Globus pallidus (tissue), 1 donor: ENCODE measurements at regions not wholly inside any gene's neighbourhood (a gene's known extent, or its start where the extent isn't known, plus 50 kb on each side); places are given as distances from the start of the nearest gene placed in this dataset.

Source experiments
- DNase-seq: peaks from one replicate; pipeline ENCODE4 v3.0.0-alpha.2; 2015; ENCODE audit warnings: low spot score

DNA sequence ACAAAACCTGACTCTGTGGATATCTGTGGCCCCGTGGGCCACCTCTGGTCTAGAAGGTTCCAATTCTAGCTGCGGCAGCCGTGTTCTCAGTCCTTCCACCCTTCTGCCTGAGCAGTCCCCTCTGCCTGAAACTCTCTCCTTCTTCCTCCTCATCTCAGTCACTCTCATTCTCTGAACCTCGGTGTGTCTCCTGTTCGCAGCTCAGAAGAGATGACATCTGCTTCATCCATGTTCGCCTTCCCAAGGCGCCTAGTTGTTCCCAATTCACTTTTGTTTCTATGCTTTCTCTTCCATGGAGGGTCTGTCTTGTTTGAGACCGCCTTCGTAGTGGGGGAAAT is 95.5 kb downstream of the CEBPB start:
- DNase-seq, result no peak

DNA sequence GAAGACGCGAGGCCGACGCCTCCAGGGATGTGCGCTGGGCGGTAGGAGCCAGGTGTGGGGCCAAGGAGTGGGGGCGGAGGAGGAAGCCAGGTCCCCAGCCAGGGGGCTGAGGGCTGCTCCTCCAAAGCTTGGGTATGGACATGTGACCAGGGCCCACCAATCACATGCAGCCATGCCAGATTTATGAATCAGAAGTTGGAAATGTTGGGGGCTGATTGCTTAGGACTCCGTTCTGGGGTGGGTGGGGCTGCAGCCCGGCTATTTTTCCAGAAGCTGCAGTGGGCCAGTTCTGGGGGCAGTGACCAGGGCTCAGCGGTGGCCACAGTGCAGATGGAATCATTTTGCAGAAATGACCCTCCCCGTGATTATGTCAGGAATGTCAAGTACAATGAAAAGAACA is 96.0 kb downstream of the CEBPB start:
- no peak for DNase-seq

DNA sequence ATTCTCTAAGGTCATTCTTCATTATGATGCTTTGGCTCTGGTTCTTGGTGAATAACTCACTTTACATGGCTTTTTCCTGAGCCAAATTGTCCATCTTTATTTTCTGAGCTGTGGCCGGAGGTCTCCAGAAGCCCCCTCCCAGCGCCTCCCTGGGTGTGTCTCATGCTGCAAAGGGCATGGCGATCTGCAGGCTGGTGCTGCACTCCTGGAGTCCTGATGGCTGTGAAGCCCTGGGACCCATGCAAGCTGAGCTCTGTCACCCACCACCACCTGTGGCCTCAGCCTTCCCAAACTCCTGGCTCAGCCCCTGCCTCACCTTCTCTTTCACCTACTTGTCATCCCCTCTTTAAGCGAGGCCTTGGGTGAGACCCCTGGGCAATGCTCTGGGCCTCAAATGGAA is 96.9 kb downstream of the CEBPB start:
- DNase-seq, result no peak

DNA sequence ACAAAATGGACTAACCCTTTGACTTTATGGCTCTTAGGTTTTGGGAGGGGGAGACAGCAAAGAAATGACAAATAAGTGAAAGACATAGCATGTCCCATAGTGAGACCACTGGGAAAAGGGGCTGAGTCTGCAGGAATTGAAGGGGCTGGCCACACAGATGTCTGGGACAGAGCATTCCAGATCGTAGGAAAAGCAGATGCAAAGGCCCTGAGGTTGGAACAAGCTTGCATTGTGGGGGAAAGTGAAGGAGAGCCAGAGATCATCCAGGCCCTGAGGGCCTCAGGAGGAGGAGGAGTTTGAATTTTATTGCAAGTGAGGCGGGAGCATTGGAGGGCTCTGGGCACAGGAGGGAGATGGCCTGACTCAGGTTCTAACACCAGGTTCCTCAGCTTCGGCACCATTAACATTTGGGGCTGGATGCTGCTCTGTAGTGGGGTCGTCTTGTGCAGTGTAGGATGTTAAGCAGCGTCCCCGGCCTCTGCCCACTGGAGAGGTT is 97.5 kb downstream of the CEBPB start:
- DNase-seq, result no peak

DNA sequence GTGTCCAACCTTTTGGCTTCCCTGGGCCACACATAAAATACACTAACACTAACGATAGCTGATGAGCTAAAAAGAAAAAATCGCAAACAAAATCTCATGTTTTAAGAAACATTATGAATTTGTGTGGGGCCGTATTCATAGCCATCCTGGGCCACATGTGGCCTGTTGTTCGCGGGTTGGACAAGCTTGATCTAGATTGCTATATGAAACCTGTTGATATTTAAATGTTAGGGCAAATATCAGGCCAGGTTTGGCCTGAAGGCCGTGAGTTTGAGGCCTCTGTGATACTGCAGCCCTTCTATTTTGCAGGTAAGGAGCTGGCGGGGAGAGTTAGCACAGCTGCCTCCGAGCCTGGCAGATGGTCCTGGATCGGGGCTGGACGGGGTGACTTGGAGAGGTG is 99.0 kb downstream of the CEBPB start:
- DNase-seq, result no peak

DNA sequence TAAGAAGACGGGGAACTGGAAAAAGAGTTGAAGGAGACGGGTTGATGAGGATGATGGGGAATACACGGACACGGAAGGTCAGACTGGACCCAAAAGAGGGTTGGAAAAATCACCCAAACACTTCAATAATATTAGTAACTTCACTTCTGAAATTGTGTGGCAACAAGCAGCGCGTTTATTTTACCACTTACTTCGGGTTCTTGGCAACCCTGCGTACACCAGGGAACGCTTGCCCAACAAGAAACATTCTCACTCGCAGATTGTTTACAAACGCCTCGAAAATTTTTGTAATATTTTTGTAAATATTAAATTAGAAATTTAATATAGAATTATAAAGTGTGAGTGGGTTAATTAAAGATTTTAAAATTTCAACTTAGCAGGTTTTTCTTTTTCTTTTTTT is 99.5 kb downstream of the CEBPB start:
- DNase-seq, result no peak

DNA sequence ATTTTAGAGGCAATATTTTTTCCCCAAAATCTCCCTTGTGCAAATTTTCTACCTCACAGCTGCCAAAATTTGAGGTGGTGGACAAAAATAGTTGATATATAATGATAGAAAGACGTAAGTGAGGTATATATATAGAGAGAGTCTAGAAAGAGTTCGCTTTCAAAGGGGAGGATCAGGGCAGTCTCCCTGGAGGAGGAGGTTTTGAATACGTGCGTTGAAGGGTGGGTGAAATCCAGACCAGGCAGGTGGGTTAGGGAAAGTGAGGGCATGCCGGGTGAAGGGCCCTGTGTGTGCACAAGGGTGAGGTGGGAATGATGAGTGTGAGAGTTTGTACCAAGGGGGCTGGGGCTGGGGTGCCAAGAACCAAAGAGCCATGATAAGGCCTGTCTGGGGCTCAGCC is 100.2 kb downstream of the CEBPB start:
- no peak for DNase-seq

DNA sequence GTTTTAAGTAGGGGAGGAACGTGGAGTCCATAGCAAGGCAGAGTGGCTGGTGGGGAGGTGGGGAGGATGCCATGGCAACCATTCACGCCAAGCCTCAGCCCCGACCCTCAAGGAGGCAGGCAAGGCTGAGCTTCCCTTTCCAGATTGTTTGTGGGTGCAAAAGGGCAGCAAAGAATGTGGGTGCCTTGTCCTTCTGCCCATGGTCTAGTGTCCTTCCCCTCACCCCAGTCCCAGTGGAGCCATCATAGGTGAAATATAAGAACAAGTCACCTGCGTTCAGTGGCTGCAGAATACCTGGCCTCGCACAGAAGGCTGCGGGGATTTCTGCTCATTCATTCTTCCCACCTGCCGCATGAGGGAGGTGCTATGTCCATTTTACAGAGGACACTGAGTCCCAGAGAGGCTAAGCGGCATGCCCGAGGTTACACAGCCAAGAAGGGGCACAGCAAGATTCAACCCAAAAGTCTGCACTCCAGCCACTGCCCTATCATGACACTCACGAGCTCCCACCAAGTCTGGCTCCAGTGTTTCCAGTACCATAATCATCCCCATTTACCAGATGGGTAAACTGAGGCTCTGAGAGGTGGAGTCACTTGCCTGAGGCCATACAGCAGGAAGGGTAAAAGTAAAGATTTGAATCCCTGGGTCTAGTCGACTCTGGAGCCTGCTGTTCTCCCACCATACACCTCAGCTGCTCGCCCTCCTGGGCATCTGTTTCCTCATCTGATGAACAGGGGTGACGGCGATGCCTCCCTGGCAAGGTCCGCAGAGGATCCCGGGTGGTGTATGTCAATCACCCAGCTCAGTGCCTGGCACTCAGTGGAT is 100.8 kb downstream of the CEBPB start:
- DNase-seq, result no peak

DNA sequence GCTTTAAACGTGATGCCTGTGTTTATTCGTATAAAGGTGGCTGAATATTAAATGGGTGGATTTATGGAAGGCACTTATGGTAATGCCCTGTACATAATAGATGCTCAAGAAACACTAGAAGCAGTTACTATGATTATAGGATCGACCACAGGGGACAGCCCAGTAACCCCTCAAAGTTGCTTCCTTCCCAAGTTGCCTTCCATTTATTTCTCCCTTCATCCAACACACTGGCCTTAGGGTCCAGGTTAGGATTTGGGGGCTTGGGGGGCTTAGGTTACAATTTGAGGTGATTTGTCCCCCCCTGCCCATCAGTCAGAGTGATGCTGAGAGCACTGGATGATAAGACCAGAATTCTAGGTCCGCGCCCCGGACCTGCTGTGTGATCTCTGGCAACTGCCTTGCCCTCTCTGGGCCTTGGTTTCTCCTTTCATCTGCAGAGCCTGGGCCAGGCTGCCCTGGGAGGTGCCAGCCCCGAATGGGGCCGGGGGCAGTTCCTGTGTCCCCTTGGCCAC is 101.5 kb downstream of the CEBPB start:
- DNase-seq, result no peak

DNA sequence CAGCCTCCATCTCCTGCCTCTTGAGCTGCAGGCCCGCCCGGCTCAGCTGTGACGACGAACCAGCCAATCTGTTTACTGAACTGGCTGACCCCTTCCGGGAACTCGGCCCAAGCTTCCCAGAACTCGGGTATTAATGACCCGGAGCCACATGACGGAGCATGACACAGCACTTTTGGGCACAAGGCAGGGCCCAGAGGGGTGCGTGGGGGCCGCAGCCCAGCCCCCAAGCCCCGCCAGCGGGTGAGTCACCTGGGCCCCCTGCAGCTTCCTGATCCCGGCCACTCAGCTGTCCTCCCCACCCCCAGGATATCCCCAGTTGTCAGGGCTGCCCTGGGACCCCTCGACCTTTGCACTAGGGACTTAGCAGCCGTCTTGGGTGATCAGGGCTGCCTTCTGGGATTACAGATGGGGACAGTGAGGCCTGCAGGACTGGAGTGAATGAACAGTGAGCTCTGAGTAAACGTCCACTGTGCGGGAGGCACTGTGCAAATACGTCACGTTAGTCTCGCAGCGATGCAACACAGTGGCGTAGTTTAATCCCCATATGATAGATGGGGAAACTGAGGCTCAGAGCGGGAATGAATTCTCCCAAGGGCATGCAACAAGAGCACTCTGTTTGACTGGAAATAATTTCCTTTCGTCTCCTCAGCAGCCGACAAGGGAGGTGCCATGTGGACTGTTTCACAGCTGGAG is 102.1 kb downstream of the CEBPB start:
- DNase-seq, result peak; percentile 61

DNA sequence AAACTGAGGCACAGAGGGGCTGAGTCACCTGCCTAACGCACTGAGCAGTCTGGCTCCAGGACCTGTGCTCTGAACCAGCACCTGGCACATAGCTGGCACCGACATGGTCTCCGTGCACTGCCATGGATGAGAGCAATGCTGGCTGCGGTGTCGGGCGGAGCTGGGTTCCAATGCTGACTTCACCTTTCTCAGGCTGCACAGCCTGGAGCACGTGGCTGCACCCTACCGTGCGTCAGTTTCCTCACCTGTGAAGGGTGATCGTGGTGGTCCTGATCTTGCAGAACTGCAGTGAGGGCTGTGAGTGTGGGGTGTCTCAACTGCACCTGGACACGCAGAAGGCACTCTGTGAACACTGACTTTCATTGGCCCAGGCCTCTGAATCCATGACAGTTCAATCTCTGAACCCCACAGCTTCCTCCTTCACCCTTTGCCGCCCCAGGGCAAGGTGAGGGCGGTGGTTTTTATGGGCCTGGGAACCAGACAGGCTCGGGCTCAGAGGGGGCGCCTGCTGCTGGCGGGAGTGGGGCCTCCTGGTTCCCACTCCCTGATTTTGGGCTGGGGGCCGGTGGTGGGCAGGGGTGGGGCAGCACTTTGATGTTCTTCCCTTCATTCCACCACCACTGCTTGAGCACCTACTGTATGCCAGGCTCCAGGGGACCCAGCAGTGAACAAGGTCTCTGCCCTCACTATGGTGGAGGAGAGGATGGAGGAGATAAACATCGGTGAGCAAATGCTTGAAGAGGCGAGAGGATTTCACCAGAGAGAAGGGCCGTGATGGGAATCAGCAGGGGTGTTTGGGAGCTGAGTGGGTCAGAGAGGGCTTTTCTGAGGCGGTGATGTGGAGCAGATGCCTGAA is 102.9 kb downstream of the CEBPB start:
- DNase-seq, result no peak

DNA sequence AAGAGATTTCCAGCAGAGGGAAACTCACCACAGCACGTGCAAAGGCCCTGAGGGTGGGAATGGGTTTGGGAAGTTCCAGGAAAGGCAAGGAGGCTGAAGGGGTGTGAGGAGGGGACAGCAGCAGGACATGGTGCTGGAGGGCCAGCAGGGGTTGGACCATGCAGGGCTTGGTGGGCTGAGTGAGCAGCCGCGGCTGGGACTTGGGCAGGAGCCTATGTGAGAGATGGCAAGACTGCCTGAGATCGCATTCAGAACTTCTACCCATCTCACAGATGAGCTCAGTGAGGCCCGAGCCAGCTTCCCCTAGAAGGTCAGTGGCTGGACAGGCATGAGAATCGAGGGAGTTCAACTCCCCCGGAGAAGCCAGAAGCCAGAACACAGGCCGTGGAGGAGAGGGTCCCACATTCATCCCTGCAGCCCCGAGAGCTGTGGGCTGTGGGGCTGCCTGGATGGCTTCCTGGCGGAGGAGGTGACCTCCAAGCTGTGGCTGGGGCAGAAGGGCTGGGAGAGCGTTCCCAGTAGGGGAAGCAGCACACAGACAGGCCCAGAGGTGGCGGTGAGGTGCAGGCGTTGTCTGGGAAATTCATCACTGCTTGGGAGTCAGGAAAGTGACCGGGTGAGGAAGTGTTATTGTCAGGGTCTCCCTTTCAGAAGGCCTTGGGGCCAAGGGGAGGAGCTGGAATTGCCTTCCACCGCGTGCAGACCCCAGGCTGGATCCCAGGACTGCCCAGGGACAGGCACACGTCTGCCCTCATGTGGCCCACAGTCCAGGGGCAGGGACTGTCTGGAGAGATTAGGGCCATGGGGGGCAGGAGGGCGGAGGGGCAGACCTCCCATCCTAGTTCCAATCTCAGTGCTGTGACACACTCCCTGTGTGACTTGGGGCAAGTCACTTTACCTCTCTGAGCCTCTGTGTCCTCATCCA is 103.8 kb downstream of the CEBPB start:
- DNase-seq, result no peak

DNA sequence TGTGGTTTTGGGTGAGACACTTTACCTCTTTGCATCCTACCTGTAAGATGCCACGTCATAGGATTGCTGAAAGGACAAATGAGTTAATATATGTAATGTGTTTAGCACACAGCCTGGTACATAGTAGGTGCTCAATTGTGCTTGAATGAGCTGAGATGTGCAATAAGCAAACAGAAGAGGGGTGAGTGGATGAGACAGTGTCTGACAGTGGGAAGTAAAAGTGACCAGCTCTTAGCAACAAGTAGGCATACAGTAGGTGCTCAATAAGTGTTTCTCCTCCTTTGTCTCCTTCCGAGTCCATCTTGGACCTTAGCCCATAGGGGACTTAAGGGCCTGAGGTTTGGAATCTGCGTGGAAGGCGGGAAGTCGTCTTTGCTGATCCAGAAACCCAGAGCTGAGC is 104.7 kb downstream of the CEBPB start:
- DNase-seq, result no peak

DNA sequence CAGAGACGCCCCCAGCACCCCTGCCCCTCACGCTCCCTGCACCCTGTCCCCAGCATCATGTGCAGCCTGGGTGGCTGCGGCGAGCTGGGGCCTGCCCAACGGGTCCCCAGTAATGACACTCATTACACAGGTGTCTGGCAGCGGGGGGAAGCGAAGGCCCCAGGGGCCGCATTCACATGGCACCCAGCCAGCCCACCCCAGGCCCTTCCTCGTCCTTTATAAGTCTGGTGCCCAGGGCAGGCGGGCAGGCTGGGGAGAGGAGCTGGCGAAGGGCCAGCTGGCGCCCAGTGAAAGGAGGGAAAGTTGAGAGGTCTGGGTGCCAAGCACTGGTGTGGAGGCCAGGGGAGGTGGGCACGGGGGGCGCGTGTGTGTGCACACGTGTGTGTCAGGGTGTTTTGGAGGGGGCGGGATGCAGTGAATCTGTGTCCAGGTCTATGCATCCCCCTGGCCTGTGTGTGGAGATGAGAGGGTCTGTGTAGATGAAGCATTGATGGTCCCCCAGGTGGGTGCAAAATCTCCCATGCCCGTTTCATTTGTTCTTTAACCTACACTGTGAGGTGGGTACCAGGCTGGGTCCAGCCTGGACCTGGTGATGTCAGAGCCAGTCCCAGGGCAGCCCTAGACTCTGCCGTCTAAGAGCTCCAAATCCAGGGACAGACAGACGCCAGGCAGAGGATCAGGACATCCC is 105.3 kb downstream of the CEBPB start:
- DNase-seq, result no peak

DNA sequence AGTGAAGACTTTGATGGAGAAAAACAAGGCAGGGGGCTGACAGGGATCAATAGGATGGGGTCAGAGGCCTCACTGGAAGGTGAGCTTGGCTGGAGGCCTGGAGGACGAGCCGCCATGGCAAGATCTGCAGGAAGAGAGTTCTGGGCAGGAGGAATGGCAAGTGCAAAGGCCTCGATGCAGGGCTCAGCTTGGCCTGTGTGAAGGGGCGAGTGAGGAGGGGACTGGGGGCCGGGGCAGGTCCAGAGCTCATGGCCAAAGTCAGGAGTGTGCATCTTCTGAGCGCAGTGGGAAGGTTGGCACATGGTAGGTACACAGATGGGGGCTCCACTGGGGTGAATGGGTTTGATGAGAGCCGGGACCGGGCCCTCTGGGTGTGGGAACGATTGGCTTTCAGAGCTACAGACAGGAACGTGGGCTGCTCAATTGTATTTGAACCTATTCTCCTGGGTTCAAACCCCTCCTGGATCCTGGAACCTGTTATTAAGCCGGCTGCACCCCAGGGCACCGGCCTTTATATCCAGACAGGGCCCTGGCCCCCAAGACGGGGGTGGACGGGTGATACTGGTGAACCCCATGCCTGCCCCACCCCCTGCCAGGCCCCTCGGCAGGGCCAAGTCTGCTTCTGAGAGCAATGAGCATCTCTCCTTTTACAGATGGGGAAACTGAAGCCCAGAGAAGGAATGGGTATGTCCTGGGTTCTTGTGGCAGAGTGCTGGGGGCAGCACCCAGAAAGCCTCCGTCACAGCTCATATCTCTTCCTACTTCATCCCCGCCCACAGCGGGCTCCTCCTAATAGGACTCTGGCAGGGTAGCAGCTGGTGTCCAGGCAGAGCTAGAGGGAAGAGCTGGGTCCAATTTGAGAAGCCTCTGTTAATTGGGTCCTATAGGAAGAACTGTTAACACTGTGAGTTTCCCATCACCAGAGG is 106.1 kb downstream of the CEBPB start:
- no peak for DNase-seq

DNA sequence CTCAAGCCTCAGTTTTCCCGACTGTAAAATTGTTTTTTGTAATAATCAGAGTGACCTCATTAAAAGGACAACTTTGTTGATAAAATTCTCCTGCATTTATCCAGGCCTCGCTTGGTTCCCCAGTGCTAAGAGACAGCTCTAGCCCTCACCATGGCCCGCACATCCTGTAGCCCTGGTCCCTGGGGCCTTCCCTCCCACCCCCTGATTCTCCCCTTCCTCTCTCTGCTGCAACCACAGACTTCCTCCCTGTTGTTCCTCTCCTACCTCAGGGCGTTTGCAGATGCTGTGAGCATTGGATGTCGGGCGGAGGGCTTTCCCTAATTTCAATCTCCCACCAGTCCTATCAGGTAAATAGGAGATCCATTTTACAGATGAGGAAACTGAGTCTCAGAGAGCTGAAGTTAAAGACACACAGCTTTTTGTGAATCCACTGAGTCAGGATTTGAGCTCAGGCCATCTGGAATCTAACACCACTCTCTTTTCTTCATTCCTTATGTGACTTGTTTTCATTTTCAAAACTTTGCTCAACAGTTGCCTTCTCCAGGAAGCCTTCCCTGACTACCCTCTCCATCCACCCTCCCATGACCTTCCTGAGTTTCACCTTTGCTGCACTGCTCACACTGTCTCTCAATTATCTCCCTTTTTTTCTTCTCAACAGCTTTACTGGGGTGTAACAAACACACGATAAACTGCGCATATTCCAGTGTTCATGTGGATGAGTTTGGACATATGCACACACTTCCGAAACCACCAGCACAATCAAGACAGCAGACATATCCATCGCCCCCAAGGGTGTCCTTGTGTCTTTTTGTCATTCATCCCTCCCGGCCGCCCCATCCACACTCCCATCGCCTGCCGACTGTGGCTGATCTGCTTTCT is 107.1 kb downstream of the CEBPB start:
- no peak for DNase-seq

DNA sequence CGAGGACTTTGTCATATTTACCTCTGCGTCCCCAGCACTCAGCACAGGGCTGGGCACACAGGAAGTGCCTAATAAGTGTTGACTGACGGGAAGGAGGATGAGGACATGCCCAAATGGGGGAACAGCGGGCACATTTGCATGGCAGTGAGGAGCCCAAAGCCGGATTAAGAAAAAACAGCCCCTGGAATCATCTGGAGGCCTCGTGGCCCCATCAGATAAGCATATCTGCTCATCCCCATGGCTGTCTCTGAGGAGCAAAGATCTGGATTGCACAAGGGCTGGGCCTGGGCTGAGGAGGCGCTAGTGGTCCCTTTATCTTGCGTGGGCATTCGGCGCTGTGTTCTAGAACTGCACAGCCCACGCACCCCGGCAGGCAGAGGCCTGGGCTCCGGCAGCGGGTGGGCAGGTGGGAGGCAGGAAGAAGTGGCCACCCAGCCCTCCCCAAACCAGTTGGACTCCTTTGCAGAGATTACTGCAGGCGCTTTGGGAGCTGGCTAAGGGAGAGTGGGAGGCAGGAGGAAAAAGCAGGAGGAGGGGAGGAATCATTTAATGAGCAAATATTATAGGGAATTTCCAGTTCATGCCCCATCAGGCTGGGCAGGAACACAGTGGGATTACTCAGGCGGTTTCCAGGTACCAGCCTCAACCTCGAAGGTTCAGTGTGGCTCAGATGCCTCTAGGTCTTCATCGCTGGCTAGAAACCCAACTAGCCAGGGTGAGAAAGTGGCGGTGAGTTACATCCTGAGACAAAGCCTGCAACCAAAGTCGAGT is 108.1 kb downstream of the CEBPB start:
- DNase-seq, result no peak

DNA sequence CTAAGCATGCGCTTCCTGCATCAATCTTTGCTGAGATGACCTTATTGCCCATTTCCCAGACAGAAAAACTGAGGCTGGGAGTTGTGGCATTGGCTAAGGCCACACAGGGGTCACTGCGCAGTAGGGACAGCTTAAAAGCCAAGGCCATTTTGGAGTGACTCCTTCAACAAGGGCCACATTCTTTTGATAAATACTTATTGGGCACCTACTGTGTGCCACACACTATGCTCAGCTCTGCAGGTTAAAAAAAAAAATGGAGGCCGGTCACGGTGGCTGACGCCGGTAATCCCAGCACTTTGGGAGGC is 108.6 kb downstream of the CEBPB start:
- DNase-seq, result no peak
